ENCODE measurements at regions not wholly inside any gene's neighbourhood (a gene's known extent, or its start where the extent isn't known, plus 50 kb on each side); places are given as distances from the start of the nearest gene placed in this dataset.
A peak's percentile ranks its signal among the peaks of the same experiment; 100 is the strongest.

DNA sequence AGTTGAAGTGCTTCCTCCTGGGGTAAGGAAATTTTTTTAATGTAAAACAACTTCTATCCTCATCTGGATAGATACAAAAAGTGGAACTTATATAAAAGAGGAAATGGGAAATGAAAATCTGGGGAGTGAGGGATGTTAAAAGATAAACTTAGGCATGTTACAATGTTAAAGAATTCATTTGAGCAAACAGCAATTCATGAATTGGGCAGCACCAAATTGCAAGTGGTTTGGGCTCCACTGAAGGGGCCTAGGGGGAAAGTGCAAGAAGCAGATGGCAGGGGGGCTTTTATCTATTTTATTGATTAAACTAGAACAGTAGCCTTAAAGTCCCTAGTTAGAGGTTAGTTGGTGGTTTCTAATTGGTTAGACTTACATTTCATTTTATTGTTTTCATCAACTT is 118.1 kb upstream of the NAP1L1 start:
- Histone ChIP-seq H3K27me3 (no peaks in the 10 kb centered on the region), H3K4me1 (peaks cover 21% of the 10 kb centered on the region), H3K27ac (no peak overlapping the region), H3K9me3 (peaks cover 32% of the 10 kb centered on the region), H3K9ac (no peak overlapping the region), H3K4me3 (no peak overlapping the region), H4K20me1 (no peaks in the 10 kb centered on the region), H3K4me2 (peak overlapping the region; percentile 66), H3K36me3 (no peaks in the 10 kb centered on the region)
- TF ChIP-seq Cebpa-rat (IDR thresholded peaks at IDR 0.05) = no peak

DNA sequence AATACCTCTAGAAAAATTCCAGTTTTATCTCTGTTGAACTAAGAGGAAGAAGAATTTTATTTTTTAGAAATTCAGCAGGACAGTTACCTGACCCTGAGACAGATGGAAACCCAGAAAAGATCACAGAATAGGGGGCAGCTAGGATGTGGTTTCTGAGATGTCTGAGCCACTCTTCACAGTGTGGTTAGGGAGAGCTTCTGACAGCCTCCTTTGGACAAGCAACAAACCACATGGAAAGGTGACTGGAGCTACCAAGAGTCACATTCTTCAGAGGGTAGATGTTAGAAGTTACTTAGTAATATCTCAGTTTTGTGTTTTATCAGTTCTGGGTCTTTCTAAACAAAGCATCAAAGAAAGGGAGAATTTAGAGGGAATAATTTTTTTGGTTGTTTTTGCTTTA is 117.3 kb upstream of the NAP1L1 start:
- H3K9me3 ChIP-seq = peaks cover 33% of the 10 kb centered on the region
- no peaks in the 10 kb centered on the region for H3K36me3 ChIP-seq
- H3K4me2 ChIP-seq = peak overlapping the region; percentile 66
- H3K27me3 ChIP-seq = no peaks in the 10 kb centered on the region
- no peak overlapping the region for H3K27ac ChIP-seq
- TF ChIP-seq Cebpa-rat (IDR thresholded peaks at IDR 0.05) = no peak
- H3K4me3 ChIP-seq = no peak overlapping the region
- no peak overlapping the region; the same call in 1 of the 2 replicates for H3K9ac ChIP-seq
- peaks cover 21% of the 10 kb centered on the region for H3K4me1 ChIP-seq
- H4K20me1 ChIP-seq = no peaks in the 10 kb centered on the region

DNA sequence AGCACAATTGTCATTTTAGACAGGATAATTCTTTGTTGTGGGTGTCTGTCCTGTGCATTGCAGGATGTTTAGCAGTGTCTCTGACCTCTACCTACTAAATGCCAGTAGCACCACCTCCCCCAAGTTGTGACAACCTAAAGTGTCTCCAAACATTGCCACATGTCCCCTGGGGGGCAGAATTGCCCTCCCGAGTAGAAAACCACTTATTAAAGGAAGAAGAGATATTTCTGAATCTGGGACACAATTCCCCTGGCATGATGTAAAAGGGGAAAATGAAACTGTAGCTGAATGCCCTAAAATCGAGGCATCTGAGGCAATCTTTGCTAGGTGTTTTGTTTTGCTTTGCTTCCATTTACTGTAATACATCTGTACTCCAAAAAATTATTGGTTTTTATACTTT is 116.8 kb upstream of the NAP1L1 start:
- Histone ChIP-seq H3K4me1 (peaks cover 21% of the 10 kb centered on the region), H3K27ac (no peak overlapping the region), H3K36me3 (no peaks in the 10 kb centered on the region), H3K27me3 (no peaks in the 10 kb centered on the region), H3K9ac (no peak overlapping the region), H3K9me3 (peaks cover 33% of the 10 kb centered on the region), H3K4me2 (peak overlapping the region; percentile 66), H4K20me1 (no peaks in the 10 kb centered on the region), H3K4me3 (no peak overlapping the region)
- TF ChIP-seq Cebpa-rat (IDR thresholded peaks at IDR 0.05) = no peak

DNA sequence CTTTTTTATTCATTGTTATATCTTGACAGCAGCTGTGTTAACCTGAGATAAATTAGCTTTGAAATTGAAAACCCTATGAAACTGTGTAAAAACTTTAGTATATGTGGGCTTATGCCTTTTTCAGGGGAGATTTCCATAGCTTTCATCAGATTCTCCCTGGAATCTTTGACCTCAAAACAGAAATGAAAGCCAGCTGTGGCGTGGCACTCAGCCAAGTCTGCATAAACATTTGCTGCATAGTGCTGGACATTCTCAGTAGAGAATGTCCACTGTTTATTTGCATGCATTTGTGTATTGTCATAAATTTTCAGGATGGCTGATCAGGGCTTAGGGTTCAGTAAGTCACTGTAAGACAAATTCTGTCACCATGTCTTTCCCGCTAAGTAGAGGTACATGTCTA is 115.3 kb upstream of the NAP1L1 start:
- Histone ChIP-seq H3K27me3 (no peaks in the 10 kb centered on the region), H3K27ac (no peak overlapping the region), H3K9me3 (peaks cover 33% of the 10 kb centered on the region), H3K36me3 (no peaks in the 10 kb centered on the region), H3K4me2 (no peak overlapping the region), H3K4me1 (peaks cover 21% of the 10 kb centered on the region), H3K9ac (no peak overlapping the region), H3K4me3 (no peak overlapping the region), H4K20me1 (no peaks in the 10 kb centered on the region)
- no peak for TF ChIP-seq Cebpa-rat (IDR thresholded peaks at IDR 0.05)

- Histone ChIP-seq H3K4me2 (no peak overlapping the region), H3K9me3 (peaks cover 33% of the 10 kb centered on the region), H3K27me3 (no peaks in the 10 kb centered on the region), H3K4me1 (peaks cover 21% of the 10 kb centered on the region), H4K20me1 (no peaks in the 10 kb centered on the region), H3K36me3 (no peaks in the 10 kb centered on the region), H3K9ac (no peak overlapping the region), H3K4me3 (no peak overlapping the region), H3K27ac (no peak overlapping the region)
- no peak for TF ChIP-seq Cebpa-rat (IDR thresholded peaks at IDR 0.05)
Measured at GRCh38 chr12:76198839-76199238, 114.4 kb upstream of the NAP1L1 start.

- Histone ChIP-seq H3K4me3 (no peak overlapping the region), H3K4me1 (peaks cover 14% of the 10 kb centered on the region), H3K4me2 (no peak overlapping the region), H3K27ac (no peak overlapping the region), H3K27me3 (no peaks in the 10 kb centered on the region), H4K20me1 (no peaks in the 10 kb centered on the region), H3K36me3 (no peaks in the 10 kb centered on the region), H3K9ac (no peak overlapping the region), H3K9me3 (peaks cover 29% of the 10 kb centered on the region)
- no peak for TF ChIP-seq Cebpa-rat (IDR thresholded peaks at IDR 0.05)
Measured at GRCh38 chr12:76197283-76197682, 112.8 kb upstream of the NAP1L1 start.

- Histone ChIP-seq H3K4me2 (no peak overlapping the region), H3K9me3 (peaks cover 29% of the 10 kb centered on the region), H3K4me3 (no peak overlapping the region), H3K9ac (no peak overlapping the region), H3K27ac (no peak overlapping the region), H3K4me1 (no peaks in the 10 kb centered on the region; the same call in 1 of the 2 replicates), H4K20me1 (no peaks in the 10 kb centered on the region), H3K36me3 (no peaks in the 10 kb centered on the region), H3K27me3 (no peaks in the 10 kb centered on the region)
- no peak for TF ChIP-seq Cebpa-rat (IDR thresholded peaks at IDR 0.05)
Measured at GRCh38 chr12:76195920-76196319, 111.4 kb upstream of the NAP1L1 start.

DNA sequence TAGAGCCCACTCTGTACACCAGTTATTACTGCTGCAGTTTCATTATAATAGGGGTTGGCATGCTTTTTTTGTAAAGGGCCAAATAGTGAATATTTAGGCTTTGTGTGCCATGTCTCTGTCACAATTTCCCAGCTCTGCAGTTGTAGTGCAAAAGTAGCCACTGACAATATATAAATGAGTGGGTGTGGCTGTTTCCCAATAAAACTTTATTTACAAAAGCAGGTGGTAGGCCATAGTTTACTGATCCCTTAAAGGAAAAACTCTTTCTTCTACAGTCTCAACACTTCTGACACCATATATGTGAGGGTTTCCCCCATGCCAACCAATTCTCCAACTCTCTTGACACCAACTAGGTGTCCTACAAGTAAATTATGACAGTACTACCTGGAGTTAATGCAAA is 110.2 kb upstream of the NAP1L1 start:
- no peak overlapping the region for H3K4me3 ChIP-seq
- H3K9me3 ChIP-seq = peaks cover 22% of the 10 kb centered on the region
- TF ChIP-seq Cebpa-rat (IDR thresholded peaks at IDR 0.05) = no peak
- H3K27me3 ChIP-seq = no peaks in the 10 kb centered on the region
- no peaks in the 10 kb centered on the region for H3K36me3 ChIP-seq
- H3K4me1 ChIP-seq = no peaks in the 10 kb centered on the region
- no peaks in the 10 kb centered on the region for H4K20me1 ChIP-seq
- H3K27ac ChIP-seq = no peak overlapping the region
- H3K4me2 ChIP-seq = no peak overlapping the region
- H3K9ac ChIP-seq = no peak overlapping the region

GRCh38 chr12:76193961-76194360 is 109.5 kb upstream of the NAP1L1 start:
- no peaks in the 10 kb centered on the region for H3K4me1 ChIP-seq
- H3K9ac ChIP-seq = no peak overlapping the region
- no peaks in the 10 kb centered on the region for H4K20me1 ChIP-seq
- H3K36me3 ChIP-seq = no peaks in the 10 kb centered on the region
- no peak overlapping the region for H3K4me2 ChIP-seq
- H3K27ac ChIP-seq = no peak overlapping the region
- H3K4me3 ChIP-seq = no peak overlapping the region
- H3K27me3 ChIP-seq = no peaks in the 10 kb centered on the region
- no peak for TF ChIP-seq Cebpa-rat (IDR thresholded peaks at IDR 0.05)
- H3K9me3 ChIP-seq = peaks cover 14% of the 10 kb centered on the region

GRCh38 chr12:76192416-76192815 is 107.9 kb upstream of the NAP1L1 start:
- Histone ChIP-seq H3K4me3 (no peak overlapping the region), H3K9ac (no peak overlapping the region), H3K4me2 (no peak overlapping the region), H3K36me3 (no peaks in the 10 kb centered on the region), H3K27ac (no peak overlapping the region), H4K20me1 (no peaks in the 10 kb centered on the region), H3K9me3 (no peaks in the 10 kb centered on the region; the same call in 1 of the 2 replicates), H3K27me3 (no peaks in the 10 kb centered on the region), H3K4me1 (no peaks in the 10 kb centered on the region)
- TF ChIP-seq Cebpa-rat (IDR thresholded peaks at IDR 0.05) = no peak

- H3K4me2 ChIP-seq = no peak overlapping the region
- no peaks in the 10 kb centered on the region for H3K4me1 ChIP-seq
- H3K27me3 ChIP-seq = no peaks in the 10 kb centered on the region
- no peak for TF ChIP-seq Cebpa-rat (IDR thresholded peaks at IDR 0.05)
- H3K9ac ChIP-seq = no peak overlapping the region
- no peaks in the 10 kb centered on the region; the same call in 1 of the 2 replicates for H3K9me3 ChIP-seq
- no peak overlapping the region for H3K27ac ChIP-seq
- no peak overlapping the region for H3K4me3 ChIP-seq
- H3K36me3 ChIP-seq = no peaks in the 10 kb centered on the region
- H4K20me1 ChIP-seq = no peaks in the 10 kb centered on the region
Measured at GRCh38 chr12:76190299-76190698, 105.8 kb upstream of the NAP1L1 start.

All from BLaER1 (cell line).